ENCODE measurements at regions not wholly inside any gene's neighbourhood (a gene's known extent, or its start where the extent isn't known, plus 50 kb on each side); places are given as distances from the start of the nearest gene placed in this dataset.

DNA sequence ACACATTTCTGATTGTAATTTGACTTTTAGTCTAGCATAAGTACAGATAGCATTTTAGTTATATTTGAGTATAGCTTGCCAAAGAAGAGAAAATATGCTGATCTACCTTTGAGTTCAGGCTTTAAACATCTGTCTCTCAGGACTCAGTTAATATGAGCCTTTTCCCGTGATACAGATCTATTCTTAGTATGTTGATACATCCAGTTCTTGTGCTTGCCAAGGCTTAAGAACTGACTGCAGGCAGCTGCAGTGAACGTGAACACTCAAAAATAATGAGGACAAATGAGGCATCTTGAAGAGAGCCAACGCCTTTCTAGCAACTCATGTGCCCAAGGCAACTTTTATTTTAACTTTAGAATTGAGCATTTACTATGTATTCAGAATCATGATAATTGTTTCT is 325.5 kb downstream of the SI start:
- TF ChIP-seq, protein P1, sequence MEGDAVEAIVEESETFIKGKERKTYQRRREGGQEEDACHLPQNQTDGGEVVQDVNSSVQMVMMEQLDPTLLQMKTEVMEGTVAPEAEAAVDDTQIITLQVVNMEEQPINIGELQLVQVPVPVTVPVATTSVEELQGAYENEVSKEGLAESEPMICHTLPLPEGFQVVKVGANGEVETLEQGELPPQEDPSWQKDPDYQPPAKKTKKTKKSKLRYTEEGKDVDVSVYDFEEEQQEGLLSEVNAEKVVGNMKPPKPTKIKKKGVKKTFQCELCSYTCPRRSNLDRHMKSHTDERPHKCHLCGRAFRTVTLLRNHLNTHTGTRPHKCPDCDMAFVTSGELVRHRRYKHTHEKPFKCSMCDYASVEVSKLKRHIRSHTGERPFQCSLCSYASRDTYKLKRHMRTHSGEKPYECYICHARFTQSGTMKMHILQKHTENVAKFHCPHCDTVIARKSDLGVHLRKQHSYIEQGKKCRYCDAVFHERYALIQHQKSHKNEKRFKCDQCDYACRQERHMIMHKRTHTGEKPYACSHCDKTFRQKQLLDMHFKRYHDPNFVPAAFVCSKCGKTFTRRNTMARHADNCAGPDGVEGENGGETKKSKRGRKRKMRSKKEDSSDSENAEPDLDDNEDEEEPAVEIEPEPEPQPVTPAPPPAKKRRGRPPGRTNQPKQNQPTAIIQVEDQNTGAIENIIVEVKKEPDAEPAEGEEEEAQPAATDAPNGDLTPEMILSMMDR (conservative IDR thresholded peaks at IDR 0.05 in 1 of 2, IDR thresholded peaks at IDR 0.05 in 1 of 2; ENCODE audit: low read depth in 1 of 2, low read length in 2 of 2): no peak
- TF ChIP-seq EZH2 (IDR thresholded peaks at IDR 0.05; ENCODE audit: low read length, missing control alignments): no peak
